ENCODE measurements at regions not wholly inside any gene's neighbourhood (a gene's known extent, or its start where the extent isn't known, plus 50 kb on each side); places are given as distances from the start of the nearest gene placed in this dataset.

DNA sequence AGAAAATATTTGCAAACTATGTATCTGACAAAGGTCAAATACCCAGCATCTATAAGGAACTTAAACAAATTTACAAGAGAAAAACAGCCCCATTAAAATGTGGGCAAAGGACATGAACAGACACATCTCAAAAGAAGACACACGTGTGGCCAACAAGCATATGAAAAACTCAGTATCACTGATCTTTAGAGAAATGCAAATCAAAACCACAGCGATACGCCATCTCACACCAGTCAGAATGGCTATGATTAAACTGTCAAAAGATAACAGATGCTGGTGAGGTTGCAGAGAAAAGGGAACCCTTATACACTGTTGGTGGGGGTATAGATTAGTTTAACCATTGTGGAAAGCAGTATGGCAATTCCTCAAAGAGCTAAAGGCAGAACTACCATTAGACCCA lies 64.3 kb upstream of the RBMS1 start:
- no peak for ATAC-seq
- Mint-ChIP-seq H3K27ac (no peak overlapping the region), H3K4me1 (peaks cover 3% of the 10 kb centered on the region; the same call in 2 of the 3 replicates)

More for the DNA sequence above, 64.3 kb upstream of the RBMS1 start:
- H3K27me3 Mint-ChIP-seq (ENCODE audit: insufficient read depth, low read depth, poor library complexity): peaks cover 4% of the 10 kb centered on the region
- no peaks in the 10 kb centered on the region; the same call in 2 of the 3 replicates for H3K9me3 Mint-ChIP-seq
- Histone ChIP-seq H3F3A (replicated peaks; ENCODE audit: low read depth) (no peaks in the 10 kb centered on the region), H3K36me3 (ENCODE audit: insufficient read depth) (no peaks in the 10 kb centered on the region), H3K4me2 (no peak overlapping the region), H3K27ac (ENCODE audit: low read depth) (no peak overlapping the region), H3K4me3 (no peak overlapping the region), H3K79me2 (replicated peaks; ENCODE audit: insufficient read depth) (no peaks in the 10 kb centered on the region), H4K20me1 (replicated peaks; ENCODE audit: insufficient read depth) (no peaks in the 10 kb centered on the region), H3K9me2 (ENCODE audit: insufficient read depth) (no peaks in the 10 kb centered on the region), H2AFZ (no peak overlapping the region; the same call in 1 of the 2 replicates), H3K27me3 (ENCODE audit: insufficient read depth) (no peaks in the 10 kb centered on the region), H3K4me1 (ENCODE audit: insufficient read depth) (peaks cover 5% of the 10 kb centered on the region; the same call in 1 of the 2 replicates)
- no peak for DNase-seq (ENCODE audit: low spot score)
- TF ChIP-seq JUNB (IDR thresholded peaks at IDR 0.05; ENCODE audit: unreplicated experiment): no peak
- TF ChIP-seq ZNF114 (CRISPR knock-in tag; IDR thresholded peaks at IDR 0.05): no peak
- TF ChIP-seq, protein P1, sequence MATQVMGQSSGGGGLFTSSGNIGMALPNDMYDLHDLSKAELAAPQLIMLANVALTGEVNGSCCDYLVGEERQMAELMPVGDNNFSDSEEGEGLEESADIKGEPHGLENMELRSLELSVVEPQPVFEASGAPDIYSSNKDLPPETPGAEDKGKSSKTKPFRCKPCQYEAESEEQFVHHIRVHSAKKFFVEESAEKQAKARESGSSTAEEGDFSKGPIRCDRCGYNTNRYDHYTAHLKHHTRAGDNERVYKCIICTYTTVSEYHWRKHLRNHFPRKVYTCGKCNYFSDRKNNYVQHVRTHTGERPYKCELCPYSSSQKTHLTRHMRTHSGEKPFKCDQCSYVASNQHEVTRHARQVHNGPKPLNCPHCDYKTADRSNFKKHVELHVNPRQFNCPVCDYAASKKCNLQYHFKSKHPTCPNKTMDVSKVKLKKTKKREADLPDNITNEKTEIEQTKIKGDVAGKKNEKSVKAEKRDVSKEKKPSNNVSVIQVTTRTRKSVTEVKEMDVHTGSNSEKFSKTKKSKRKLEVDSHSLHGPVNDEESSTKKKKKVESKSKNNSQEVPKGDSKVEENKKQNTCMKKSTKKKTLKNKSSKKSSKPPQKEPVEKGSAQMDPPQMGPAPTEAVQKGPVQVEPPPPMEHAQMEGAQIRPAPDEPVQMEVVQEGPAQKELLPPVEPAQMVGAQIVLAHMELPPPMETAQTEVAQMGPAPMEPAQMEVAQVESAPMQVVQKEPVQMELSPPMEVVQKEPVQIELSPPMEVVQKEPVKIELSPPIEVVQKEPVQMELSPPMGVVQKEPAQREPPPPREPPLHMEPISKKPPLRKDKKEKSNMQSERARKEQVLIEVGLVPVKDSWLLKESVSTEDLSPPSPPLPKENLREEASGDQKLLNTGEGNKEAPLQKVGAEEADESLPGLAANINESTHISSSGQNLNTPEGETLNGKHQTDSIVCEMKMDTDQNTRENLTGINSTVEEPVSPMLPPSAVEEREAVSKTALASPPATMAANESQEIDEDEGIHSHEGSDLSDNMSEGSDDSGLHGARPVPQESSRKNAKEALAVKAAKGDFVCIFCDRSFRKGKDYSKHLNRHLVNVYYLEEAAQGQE (IDR thresholded peaks at IDR 0.05; ENCODE audit: unreplicated experiment): no peak
- TF ChIP-seq, protein P2, sequence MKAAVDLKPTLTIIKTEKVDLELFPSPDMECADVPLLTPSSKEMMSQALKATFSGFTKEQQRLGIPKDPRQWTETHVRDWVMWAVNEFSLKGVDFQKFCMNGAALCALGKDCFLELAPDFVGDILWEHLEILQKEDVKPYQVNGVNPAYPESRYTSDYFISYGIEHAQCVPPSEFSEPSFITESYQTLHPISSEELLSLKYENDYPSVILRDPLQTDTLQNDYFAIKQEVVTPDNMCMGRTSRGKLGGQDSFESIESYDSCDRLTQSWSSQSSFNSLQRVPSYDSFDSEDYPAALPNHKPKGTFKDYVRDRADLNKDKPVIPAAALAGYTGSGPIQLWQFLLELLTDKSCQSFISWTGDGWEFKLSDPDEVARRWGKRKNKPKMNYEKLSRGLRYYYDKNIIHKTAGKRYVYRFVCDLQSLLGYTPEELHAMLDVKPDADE (IDR thresholded peaks at IDR 0.05): no peak
- no peak for TF ChIP-seq ZNF462 (CRISPR knock-in tag; IDR thresholded peaks at IDR 0.05)
- TF ChIP-seq STAT1 (IDR thresholded peaks at IDR 0.05; ENCODE audit: unreplicated experiment): no peak
- TF ChIP-seq EZH2phosphoT487 (IDR thresholded peaks at IDR 0.05; ENCODE audit: unreplicated experiment): no peak
- no peak for TF ChIP-seq CTCF (conservative IDR thresholded peaks at IDR 0.05; ENCODE audit: low read depth in 2 of 2)
- TF ChIP-seq NANOG (IDR thresholded peaks at IDR 0.05; ENCODE audit: borderline replicate concordance): no peak
- TF ChIP-seq POLR2AphosphoS5 (IDR thresholded peaks at IDR 0.05; ENCODE audit: low read depth): no peak
- H3K4me3 Mint-ChIP-seq: no peak overlapping the region
- H3K36me3 Mint-ChIP-seq (ENCODE audit: low read depth): no peaks in the 10 kb centered on the region
